Lower leg skin (tissue), 3 donors: ENCODE measurements at regions not wholly inside any gene's neighbourhood (a gene's known extent, or its start where the extent isn't known, plus 50 kb on each side); places are given as distances from the start of the nearest gene placed in this dataset.

Experiments used
- CTCF ChIP-seq, 3 donors: fragments of 450-650 bp; IDR thresholded peaks; one replicate each; pipeline ENCODE4 v1.5.1; 2016; ENCODE audit warnings: antibody characterized with exemption in 3 of 3, mild to moderate bottlenecking in 3 of 3, moderate library complexity in 2 of 3
- POLR2A ChIP-seq, 2 donors: fragments of 450-650 bp; IDR thresholded peaks; one replicate each; pipeline ENCODE4 v1.6.1; 2016 to 2017; ENCODE audit warnings: antibody characterized with exemption in 2 of 2, mild to moderate bottlenecking in 1 of 2, moderate library complexity in 1 of 2

- no peak for TF ChIP-seq POLR2A (IDR thresholded peaks at IDR 0.05)
- no peak for TF ChIP-seq CTCF (IDR thresholded peaks at IDR 0.05)
These were observed 431.2 kb upstream of the FAM98A start for GRCh38 chr2:34030273-34030672.
